ENCODE measurements at regions not wholly inside any gene's neighbourhood (a gene's known extent, or its start where the extent isn't known, plus 50 kb on each side); places are given as distances from the start of the nearest gene placed in this dataset.

- Histone ChIP-seq H3K9me3 (replicated peaks in 1 of 3) (no peaks in the 10 kb centered on the region), H3K27ac (no peak overlapping the region), H3K4me1 (replicated peaks in 1 of 2) (no peaks in the 10 kb centered on the region), H3K36me3 (replicated peaks in 1 of 2) (no peaks in the 10 kb centered on the region), H3K27me3 (no peaks in the 10 kb centered on the region), H3K4me3 (no peak overlapping the region)
- WGBS, 4 donors, result 88 to 94% (median 92%) methylated on average over 4 of the region's 4 CpGs
- intact Hi-C loops (cut with DNase I), result no loop called here
- TF ChIP-seq POLR2A (IDR thresholded peaks at IDR 0.05) (no peak), CTCF (IDR thresholded peaks at IDR 0.05) (no peak)
- no peak for DNase-seq
These were observed 378.9 kb downstream of the TTLL7 start for GRCh38 chr1:83620016-83620415.

DNA sequence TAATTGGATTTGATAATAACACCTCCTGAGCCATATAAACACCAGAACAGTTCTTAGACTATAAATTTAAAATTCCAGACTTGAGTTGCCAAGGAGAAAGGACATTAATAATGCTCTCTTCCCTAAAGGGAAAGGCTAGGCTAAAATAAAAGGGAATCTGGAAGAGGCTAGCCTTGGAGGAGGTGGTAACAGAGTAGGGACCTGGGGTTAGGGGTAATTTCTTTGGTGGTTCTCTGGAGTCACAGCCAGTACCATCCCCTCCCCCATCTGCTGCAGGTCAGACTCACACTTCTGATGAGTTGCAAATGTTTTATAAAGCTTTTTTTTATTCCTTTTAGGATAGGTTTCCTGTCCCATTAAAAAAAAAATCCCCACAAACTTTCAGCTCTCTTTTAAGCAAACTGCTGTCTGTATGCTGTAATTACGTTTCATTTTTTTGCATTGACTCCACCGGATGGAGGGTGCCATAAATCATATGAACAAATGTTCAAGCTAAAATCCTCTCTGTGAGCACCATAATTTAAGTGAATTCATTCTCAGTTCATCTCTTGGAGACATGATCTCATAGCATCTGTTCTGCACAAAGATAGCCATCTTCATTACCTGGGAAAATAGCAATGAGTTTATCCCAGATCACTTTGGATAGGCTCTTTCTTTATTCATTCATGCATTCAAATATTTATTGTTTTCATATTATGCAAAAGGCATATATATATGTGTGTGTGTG is 379.6 kb downstream of the TTLL7 start:
- Histone ChIP-seq H3K4me1 (replicated peaks in 1 of 2) (no peaks in the 10 kb centered on the region), H3K27me3 (no peaks in the 10 kb centered on the region), H3K9me3 (replicated peaks in 1 of 3) (no peaks in the 10 kb centered on the region), H3K36me3 (replicated peaks in 1 of 2) (no peaks in the 10 kb centered on the region), H3K4me3 (no peak overlapping the region), H3K27ac (no peak overlapping the region)
- DNase-seq, result no peak
- intact Hi-C loops (cut with DNase I), result no loop called here
- 19 to 30% (median 28%) methylated on average over 2 of the region's 2 CpGs for WGBS, 4 donors
- TF ChIP-seq CTCF (IDR thresholded peaks at IDR 0.05) (no peak), POLR2A (IDR thresholded peaks at IDR 0.05) (no peak)

GRCh38 chr1:83617883-83618282 is 381.0 kb downstream of the TTLL7 start:
- Histone ChIP-seq H3K9me3 (replicated peaks in 1 of 3) (no peaks in the 10 kb centered on the region), H3K4me1 (replicated peaks in 1 of 2) (no peaks in the 10 kb centered on the region), H3K36me3 (replicated peaks in 1 of 2) (no peaks in the 10 kb centered on the region), H3K4me3 (no peak overlapping the region), H3K27ac (no peak overlapping the region), H3K27me3 (no peaks in the 10 kb centered on the region)
- 66 to 85% (median 76%) methylated on average over 7 of the region's 7 CpGs for WGBS, 4 donors
- intact Hi-C loops (cut with DNase I), result no loop called here
- TF ChIP-seq CTCF (IDR thresholded peaks at IDR 0.05), result no peak
- TF ChIP-seq POLR2A (IDR thresholded peaks at IDR 0.05), result no peak
- no peak for DNase-seq

DNA sequence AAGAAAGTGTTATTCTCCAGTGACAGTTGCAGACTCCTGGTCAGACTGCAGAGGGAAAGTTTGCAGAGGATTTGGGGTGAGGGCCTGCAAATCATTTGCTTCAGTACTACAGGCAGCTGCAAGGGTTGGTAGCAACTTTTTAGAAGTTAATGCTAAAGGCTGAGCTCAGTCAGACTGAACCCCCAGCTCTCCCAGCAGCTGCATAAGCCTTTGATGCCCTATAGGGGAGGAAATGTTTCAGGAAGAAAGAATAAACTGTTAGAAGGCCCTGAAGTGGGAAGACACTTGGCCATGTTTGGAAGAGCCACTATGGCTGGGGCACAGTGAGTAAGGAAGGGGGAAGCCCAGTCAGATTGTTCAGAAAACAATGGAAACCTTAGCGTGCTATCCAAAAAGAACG is 383.6 kb downstream of the TTLL7 start:
- Histone ChIP-seq H3K4me3 (no peak overlapping the region), H3K4me1 (replicated peaks in 1 of 2) (no peaks in the 10 kb centered on the region), H3K36me3 (replicated peaks in 1 of 2) (no peaks in the 10 kb centered on the region), H3K27me3 (no peaks in the 10 kb centered on the region), H3K27ac (no peak overlapping the region), H3K9me3 (replicated peaks in 1 of 3) (no peaks in the 10 kb centered on the region)
- intact Hi-C loops (cut with DNase I), result no loop called here
- TF ChIP-seq CTCF (IDR thresholded peaks at IDR 0.05), result no peak
- TF ChIP-seq POLR2A (IDR thresholded peaks at IDR 0.05), result no peak
- DNase-seq, result no peak
- 94 to 97% (median 95%) methylated on average over 2 of the region's 2 CpGs for WGBS, 4 donors

Measured in adrenal gland (tissue), 9 donors.